Astrocyte (in vitro differentiated cells and primary cell): ENCODE measurements at regions not wholly inside any gene's neighbourhood (a gene's known extent, or its start where the extent isn't known, plus 50 kb on each side); places are given as distances from the start of the nearest gene placed in this dataset.

Experiments
- DNase-seq: peaks from one replicate; pipeline ENCODE4 v3.0.0-alpha.2; 2010; ENCODE audit warnings: low read depth
- FAIRE-seq: peaks from 2 replicates; lab custom pipeline; 2011; peaks lifted over from hg19 to GRCh38; lab: Jason Lieb, UNC
- H2AFZ ChIP-seq: 2 replicates; pipeline ENCODE4 v1.6.0; 2012; ENCODE audit warnings: low read depth, low read length, inconsistent platforms
- H3K27ac ChIP-seq: 2 replicates; pipeline ENCODE4 v1.5.1; 2011; ENCODE audit warnings: low read depth, low read length, inconsistent platforms
- H3K27me3 ChIP-seq: 2 replicates; pipeline ENCODE4 v1.6.0; 2011; ENCODE audit warnings: low read length, inconsistent platforms; ENCODE audit not compliant: insufficient read depth
- H3K36me3 ChIP-seq: 2 replicates; pipeline ENCODE4 v1.5.1; 2011; ENCODE audit warnings: low read length, inconsistent platforms; ENCODE audit not compliant: insufficient read depth
- H3K4me1 ChIP-seq: 2 replicates; pipeline ENCODE4 v1.5.1; 2011; ENCODE audit warnings: low read length, inconsistent platforms; ENCODE audit not compliant: insufficient read depth
- H3K4me2 ChIP-seq: 2 replicates; pipeline ENCODE4 v1.6.0; 2012; ENCODE audit warnings: low read length, inconsistent platforms
- H3K4me3 ChIP-seq: 2 replicates; pipeline ENCODE4 v1.5.1; 2011; ENCODE audit warnings: low read depth, mild to moderate bottlenecking, low read length, inconsistent platforms; ENCODE audit not compliant: insufficient read depth
- H3K79me2 ChIP-seq: 2 replicates; pipeline ENCODE4 v1.6.0; 2012; ENCODE audit warnings: mild to moderate bottlenecking, low read length, inconsistent platforms; ENCODE audit not compliant: insufficient read depth
- H3K9ac ChIP-seq: 2 replicates; pipeline ENCODE4 v1.6.0; 2012; ENCODE audit warnings: mild to moderate bottlenecking, low read length, inconsistent platforms
- H3K9me3 ChIP-seq: 2 replicates; pipeline ENCODE4 v1.5.1; 2012; ENCODE audit warnings: low read depth, mild to moderate bottlenecking, low read length, inconsistent platforms; ENCODE audit not compliant: insufficient read depth
- H4K20me1 ChIP-seq: 2 replicates; pipeline ENCODE4 v1.6.0; 2012; ENCODE audit warnings: low read length, inconsistent platforms; ENCODE audit not compliant: insufficient read depth
- H3K27ac Mint-ChIP-seq: one replicate; pipeline ENCODE4 v1.8.0; 2021; ENCODE audit warnings: mild to moderate bottlenecking, mixed read lengths; ENCODE audit not compliant: unreplicated experiment
- H3K27me3 Mint-ChIP-seq: one replicate; pipeline ENCODE4 v1.8.0; 2021; ENCODE audit warnings: low read depth, mixed read lengths; ENCODE audit not compliant: unreplicated experiment
- H3K36me3 Mint-ChIP-seq: one replicate; pipeline ENCODE4 v1.8.0; 2021; ENCODE audit warnings: low read depth, mixed read lengths; ENCODE audit not compliant: unreplicated experiment
- H3K4me1 Mint-ChIP-seq: one replicate; pipeline ENCODE4 v1.8.0; 2021; ENCODE audit warnings: low read depth, mixed read lengths; ENCODE audit not compliant: unreplicated experiment
- H3K4me3 Mint-ChIP-seq: one replicate; pipeline ENCODE4 v1.8.0; 2021; ENCODE audit warnings: mild to moderate bottlenecking, moderate library complexity, mixed read lengths; ENCODE audit not compliant: unreplicated experiment
- H3K9me3 Mint-ChIP-seq: one replicate; pipeline ENCODE4 v1.8.0; 2021; ENCODE audit warnings: mild to moderate bottlenecking, mixed read lengths; ENCODE audit not compliant: unreplicated experiment
- EZH2 ChIP-seq: IDR thresholded peaks from 2 replicates; pipeline ENCODE4 v1.6.1; 2012; ENCODE audit warnings: mild to moderate bottlenecking, low read length, inconsistent platforms; ENCODE audit not compliant: insufficient read depth
- TF ChIP-seq, protein P1 (sequence below): IDR thresholded peaks from 2 replicates; pipeline ENCODE4 v1.5.1; 2011; ENCODE audit warnings: low read depth, mild to moderate bottlenecking, inconsistent platforms, low read length, moderate library complexity; ENCODE audit not compliant: insufficient read depth

GRCh38 chr15:70284438-70285214, 186.9 kb upstream of the TLE3 start:
- no peak for DNase-seq
- Histone ChIP-seq H3K9me3 (no peaks in the 10 kb centered on the region), H3K4me2 (no peak overlapping the region), H3K9ac (no peak overlapping the region), H3K4me1 (peaks cover 14% of the 10 kb centered on the region), H3K27ac (no peak overlapping the region), H4K20me1 (no peaks in the 10 kb centered on the region), H3K36me3 (no peaks in the 10 kb centered on the region), H3K79me2 (no peaks in the 10 kb centered on the region), H2AFZ (no peak overlapping the region), H3K4me3 (no peak overlapping the region), H3K27me3 (peaks cover 6% of the 10 kb centered on the region)
- FAIRE-seq: no peak
- TF ChIP-seq EZH2: no peak
- TF ChIP-seq, protein P1, sequence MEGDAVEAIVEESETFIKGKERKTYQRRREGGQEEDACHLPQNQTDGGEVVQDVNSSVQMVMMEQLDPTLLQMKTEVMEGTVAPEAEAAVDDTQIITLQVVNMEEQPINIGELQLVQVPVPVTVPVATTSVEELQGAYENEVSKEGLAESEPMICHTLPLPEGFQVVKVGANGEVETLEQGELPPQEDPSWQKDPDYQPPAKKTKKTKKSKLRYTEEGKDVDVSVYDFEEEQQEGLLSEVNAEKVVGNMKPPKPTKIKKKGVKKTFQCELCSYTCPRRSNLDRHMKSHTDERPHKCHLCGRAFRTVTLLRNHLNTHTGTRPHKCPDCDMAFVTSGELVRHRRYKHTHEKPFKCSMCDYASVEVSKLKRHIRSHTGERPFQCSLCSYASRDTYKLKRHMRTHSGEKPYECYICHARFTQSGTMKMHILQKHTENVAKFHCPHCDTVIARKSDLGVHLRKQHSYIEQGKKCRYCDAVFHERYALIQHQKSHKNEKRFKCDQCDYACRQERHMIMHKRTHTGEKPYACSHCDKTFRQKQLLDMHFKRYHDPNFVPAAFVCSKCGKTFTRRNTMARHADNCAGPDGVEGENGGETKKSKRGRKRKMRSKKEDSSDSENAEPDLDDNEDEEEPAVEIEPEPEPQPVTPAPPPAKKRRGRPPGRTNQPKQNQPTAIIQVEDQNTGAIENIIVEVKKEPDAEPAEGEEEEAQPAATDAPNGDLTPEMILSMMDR: no peak
- H3K4me3 Mint-ChIP-seq: no peak overlapping the region
- no peaks in the 10 kb centered on the region for H3K36me3 Mint-ChIP-seq
- no peaks in the 10 kb centered on the region for H3K9me3 Mint-ChIP-seq
- H3K27me3 Mint-ChIP-seq: peaks cover 19% of the 10 kb centered on the region
- H3K4me1 Mint-ChIP-seq: peaks cover 13% of the 10 kb centered on the region
- no peak overlapping the region for H3K27ac Mint-ChIP-seq

- FAIRE-seq (no peak), DNase-seq (no peak)
- Mint-ChIP-seq H3K27me3 (peaks cover 21% of the 10 kb centered on the region), H3K9me3 (no peaks in the 10 kb centered on the region), H3K4me1 (peaks cover 8% of the 10 kb centered on the region), H3K27ac (no peak overlapping the region), H3K36me3 (no peaks in the 10 kb centered on the region), H3K4me3 (no peak overlapping the region)
- peaks cover 9% of the 10 kb centered on the region for H3K4me1 ChIP-seq
- H3K9me3 ChIP-seq: no peaks in the 10 kb centered on the region
- no peak overlapping the region for H3K27ac ChIP-seq
- no peak for TF ChIP-seq EZH2
- TF ChIP-seq, protein P1: no peak
- H3K9ac ChIP-seq: no peak overlapping the region
- no peaks in the 10 kb centered on the region for H3K79me2 ChIP-seq
- H2AFZ ChIP-seq: no peak overlapping the region
- no peaks in the 10 kb centered on the region for H4K20me1 ChIP-seq
- H3K27me3 ChIP-seq: peaks cover 6% of the 10 kb centered on the region
- H3K36me3 ChIP-seq: no peaks in the 10 kb centered on the region
- no peak overlapping the region for H3K4me3 ChIP-seq
- H3K4me2 ChIP-seq: no peak overlapping the region
Observed at GRCh38 chr15:70283511-70283910, 185.8 kb upstream of the TLE3 start.

DNA sequence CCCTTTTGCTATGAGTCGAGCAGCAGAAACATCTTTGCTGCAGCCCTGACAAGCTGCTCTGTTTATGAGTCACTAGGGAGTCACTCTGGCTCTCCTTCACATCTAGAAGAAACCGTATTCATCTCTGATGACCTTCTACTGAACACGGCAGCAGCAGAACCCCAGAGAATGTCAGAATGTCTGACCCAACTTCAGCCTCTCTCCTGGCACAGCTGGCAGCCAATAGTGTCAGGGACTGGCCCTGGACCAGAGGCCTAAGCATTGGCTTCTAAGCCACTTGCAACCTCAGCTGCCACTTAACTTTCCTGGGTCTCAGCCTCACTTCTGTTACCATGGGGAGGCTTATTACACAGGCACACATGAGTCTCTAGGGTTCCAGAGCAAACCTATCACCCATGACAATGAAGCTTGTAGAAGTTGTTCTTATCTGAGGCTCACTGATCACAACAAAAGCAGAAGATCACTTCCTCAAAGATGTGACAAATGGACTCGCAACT, 184.1 kb upstream of the TLE3 start:
- DNase-seq (peak; percentile 65), FAIRE-seq (no peak)
- peak overlapping the region; percentile 5 for H3K4me2 ChIP-seq

More for the DNA sequence above, 184.1 kb upstream of the TLE3 start:
- Histone ChIP-seq H4K20me1 (no peaks in the 10 kb centered on the region), H3K9me3 (no peaks in the 10 kb centered on the region), H2AFZ (no peak overlapping the region), H3K79me2 (no peaks in the 10 kb centered on the region), H3K4me3 (no peak overlapping the region), H3K9ac (no peak overlapping the region), H3K36me3 (no peaks in the 10 kb centered on the region), H3K27ac (peak overlapping the region; percentile 9), H3K4me1 (peaks cover 9% of the 10 kb centered on the region), H3K27me3 (peaks cover 8% of the 10 kb centered on the region)
- H3K27me3 Mint-ChIP-seq: peaks cover 38% of the 10 kb centered on the region
- no peak overlapping the region for H3K27ac Mint-ChIP-seq
- H3K4me3 Mint-ChIP-seq: no peak overlapping the region
- H3K36me3 Mint-ChIP-seq: peaks cover 6% of the 10 kb centered on the region
- H3K9me3 Mint-ChIP-seq: peaks cover 3% of the 10 kb centered on the region
- H3K4me1 Mint-ChIP-seq: peaks cover 8% of the 10 kb centered on the region
- TF ChIP-seq EZH2: no peak
- TF ChIP-seq, protein P1: no peak
